GM12875 (cell line): ENCODE measurements at regions not wholly inside any gene's neighbourhood (a gene's known extent, or its start where the extent isn't known, plus 50 kb on each side); places are given as distances from the start of the nearest gene placed in this dataset.
"Not testable (repeated sequence)": the region's sequence is repeated elsewhere in the genome, so short reads cannot be mapped to it uniquely, and the experiment has no call there.

Experiments
- H3K4me3 ChIP-seq: one replicate; pipeline ENCODE4 v1.5.1; 2011; ENCODE audit warnings: low read depth, low read length, control low read depth
- TF ChIP-seq, protein P1 (sequence below): IDR thresholded peaks from 2 replicates; pipeline ENCODE4 v1.5.1; 2011; ENCODE audit warnings: low read depth, mild to moderate bottlenecking, control low read depth, inconsistent platforms, low read length, moderate library complexity, borderline replicate concordance; ENCODE audit not compliant: insufficient read depth

GRCh38 chr13:87953381-87953780 lies 282.2 kb downstream of the SLITRK5 start:
- no peak overlapping the region for H3K4me3 ChIP-seq

GRCh38 chr13:87954091-87954490 lies 282.9 kb downstream of the SLITRK5 start:
- H3K4me3 ChIP-seq = no peak overlapping the region
- TF ChIP-seq, protein P1, sequence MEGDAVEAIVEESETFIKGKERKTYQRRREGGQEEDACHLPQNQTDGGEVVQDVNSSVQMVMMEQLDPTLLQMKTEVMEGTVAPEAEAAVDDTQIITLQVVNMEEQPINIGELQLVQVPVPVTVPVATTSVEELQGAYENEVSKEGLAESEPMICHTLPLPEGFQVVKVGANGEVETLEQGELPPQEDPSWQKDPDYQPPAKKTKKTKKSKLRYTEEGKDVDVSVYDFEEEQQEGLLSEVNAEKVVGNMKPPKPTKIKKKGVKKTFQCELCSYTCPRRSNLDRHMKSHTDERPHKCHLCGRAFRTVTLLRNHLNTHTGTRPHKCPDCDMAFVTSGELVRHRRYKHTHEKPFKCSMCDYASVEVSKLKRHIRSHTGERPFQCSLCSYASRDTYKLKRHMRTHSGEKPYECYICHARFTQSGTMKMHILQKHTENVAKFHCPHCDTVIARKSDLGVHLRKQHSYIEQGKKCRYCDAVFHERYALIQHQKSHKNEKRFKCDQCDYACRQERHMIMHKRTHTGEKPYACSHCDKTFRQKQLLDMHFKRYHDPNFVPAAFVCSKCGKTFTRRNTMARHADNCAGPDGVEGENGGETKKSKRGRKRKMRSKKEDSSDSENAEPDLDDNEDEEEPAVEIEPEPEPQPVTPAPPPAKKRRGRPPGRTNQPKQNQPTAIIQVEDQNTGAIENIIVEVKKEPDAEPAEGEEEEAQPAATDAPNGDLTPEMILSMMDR = no peak

More at GRCh38 chr13:87953381-87953780, 282.2 kb downstream of the SLITRK5 start:
- TF ChIP-seq, protein P1 = no peak

- no peak overlapping the region for H3K4me3 ChIP-seq
- TF ChIP-seq, protein P1 = no peak
These were observed 290.4 kb downstream of the SLITRK5 start for GRCh38 chr13:87961546-87961945.

GRCh38 chr13:87972568-87972967 lies 301.4 kb downstream of the SLITRK5 start:
- no peak overlapping the region for H3K4me3 ChIP-seq
- TF ChIP-seq, protein P1 = no peak

DNA sequence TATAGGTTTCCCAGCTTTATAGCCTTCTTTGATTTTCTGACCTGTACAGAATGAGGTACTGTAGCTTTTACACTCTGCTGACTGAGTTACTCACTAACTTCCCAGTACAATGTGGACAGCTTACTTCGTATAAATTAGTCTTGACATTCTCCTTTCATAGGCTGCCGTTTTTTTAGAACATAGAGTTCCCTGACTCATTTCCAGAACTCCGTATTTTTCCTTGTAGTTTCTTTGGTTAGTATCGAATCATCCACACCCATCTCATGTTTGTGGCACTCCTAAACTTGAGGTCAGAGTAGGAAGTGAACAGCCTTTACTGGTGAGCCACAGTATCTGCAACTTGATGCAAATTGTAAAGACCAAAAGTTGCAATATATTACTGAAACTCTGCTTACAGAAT lies 303.9 kb downstream of the SLITRK5 start:
- no peak overlapping the region for H3K4me3 ChIP-seq

GRCh38 chr13:87976650-87977049 lies 305.5 kb downstream of the SLITRK5 start:
- H3K4me3 ChIP-seq = not testable (repeated sequence)

More for the DNA sequence above, 303.9 kb downstream of the SLITRK5 start:
- TF ChIP-seq, protein P1 = no peak

DNA sequence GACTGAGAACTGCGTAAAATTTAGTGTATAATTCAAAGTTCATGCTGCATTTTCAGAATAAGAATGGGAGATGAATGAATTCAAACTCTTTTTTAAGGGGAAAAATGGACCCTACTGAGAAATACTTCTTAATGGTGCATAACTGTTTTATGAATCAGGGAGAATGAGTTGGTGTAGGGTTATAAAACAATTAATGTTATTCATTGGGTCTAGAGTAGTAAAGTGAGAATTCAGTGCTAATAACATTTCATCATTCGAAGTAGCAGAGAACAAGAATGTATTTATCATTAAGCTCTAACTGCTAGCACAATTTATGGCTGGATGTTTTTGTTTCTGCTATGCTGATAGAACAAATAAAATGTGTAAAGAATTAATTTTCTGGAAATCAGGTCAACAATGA lies 310.2 kb downstream of the SLITRK5 start:
- TF ChIP-seq, protein P1 = no peak
- H3K4me3 ChIP-seq = no peak overlapping the region

DNA sequence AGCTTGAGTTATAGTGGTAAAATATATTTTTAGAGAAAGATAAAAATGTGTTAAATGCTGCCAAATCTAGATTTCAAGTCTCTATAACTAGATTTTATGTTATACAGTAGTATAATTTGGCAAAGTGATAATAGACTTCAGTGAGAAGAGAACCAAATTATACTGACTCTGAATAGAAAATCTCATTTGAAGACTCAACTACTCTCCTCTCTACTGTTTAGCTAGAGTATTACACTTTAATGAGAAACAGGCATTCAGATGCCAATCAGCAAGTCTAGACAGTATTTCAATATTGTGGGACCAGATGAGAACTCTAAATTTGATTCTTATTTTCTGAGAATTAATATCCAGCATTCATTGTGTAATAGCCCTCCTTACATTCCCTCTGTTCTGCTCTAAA lies 311.2 kb downstream of the SLITRK5 start:
- TF ChIP-seq, protein P1 = no peak
- H3K4me3 ChIP-seq = no peak overlapping the region
